ENCODE measurements at regions not wholly inside any gene's neighbourhood (a gene's known extent, or its start where the extent isn't known, plus 50 kb on each side); places are given as distances from the start of the nearest gene placed in this dataset.

DNA sequence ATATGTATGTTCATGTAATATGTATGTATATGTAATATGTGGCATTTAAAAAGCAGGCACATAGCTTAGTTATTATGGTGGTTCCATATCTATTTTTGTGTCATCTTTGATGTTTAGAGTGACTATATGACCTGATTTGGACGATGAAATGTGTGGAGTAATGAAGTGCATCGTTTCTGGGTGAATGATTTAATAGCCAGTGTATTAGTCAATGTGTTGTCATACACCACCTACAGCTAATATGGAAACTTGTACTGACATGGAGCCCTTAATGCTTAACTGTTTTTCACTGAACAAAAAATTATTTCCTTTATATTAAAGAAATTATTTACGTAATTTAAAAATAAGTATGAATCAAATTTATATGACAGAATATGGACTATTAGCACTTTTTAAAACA is 292.3 kb upstream of the FSTL5 start:
- no peak for DNase-seq

DNA sequence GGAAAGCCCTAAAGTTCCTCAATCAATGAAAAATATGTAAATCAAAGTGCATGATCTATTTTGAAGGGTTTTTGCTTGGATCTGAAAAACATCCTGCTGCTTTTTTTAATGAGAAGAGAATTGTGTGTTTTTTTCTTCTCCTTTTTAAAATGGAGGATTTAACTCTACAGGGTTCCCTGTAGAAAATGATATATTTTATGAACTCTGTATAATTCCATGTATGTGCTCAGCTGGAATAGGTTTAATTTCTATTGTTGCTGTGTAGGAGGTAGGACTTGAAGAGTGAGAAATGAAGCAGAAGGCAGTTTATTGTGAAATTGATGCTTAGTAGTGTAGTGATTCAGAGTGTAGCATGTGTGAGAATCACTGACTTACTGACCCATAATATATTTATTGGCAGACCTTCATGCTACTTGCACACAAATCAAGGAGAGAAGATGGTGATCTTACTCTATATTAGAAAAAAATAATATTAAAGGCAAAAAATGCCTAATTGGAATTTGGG is 286.8 kb upstream of the FSTL5 start:
- DNase-seq = no peak

DNA sequence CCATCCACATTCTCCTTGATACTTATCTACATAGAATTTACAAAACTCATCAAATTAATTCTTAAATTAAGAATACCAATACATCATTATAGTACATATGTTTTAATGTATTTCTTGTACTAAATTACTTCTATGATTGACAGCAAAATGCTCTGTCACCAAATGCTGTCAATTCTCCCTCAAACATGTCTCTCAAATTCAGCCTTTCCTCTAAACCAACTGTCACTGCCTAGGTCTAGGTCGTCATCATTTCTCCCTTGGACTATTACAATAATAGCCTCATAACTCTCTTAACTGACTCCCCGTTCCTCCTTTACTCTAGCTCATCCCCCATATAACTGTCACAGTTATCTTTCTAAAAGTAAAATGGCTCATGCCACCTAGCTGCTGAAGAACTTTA is 279.7 kb upstream of the FSTL5 start:
- DNase-seq = no peak

DNA sequence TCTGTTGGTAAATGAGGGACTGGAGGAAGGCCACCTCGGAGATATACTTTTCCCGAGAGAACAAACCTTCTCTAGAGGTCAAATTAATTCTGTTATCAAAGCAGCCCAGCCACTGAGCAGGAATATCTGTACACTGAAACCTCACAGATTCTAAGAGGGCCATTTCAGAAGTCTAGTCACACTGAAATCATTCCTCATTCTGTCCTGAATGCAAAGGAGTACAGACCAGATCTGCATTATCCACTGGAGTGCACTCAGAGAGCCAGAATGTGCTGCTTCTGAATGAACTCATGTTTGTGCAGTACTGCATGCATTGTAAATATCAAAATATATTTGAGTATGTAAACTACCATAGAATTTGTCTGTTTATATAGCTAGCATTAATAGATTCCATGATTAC is 278.3 kb upstream of the FSTL5 start:
- no peak for DNase-seq

DNA sequence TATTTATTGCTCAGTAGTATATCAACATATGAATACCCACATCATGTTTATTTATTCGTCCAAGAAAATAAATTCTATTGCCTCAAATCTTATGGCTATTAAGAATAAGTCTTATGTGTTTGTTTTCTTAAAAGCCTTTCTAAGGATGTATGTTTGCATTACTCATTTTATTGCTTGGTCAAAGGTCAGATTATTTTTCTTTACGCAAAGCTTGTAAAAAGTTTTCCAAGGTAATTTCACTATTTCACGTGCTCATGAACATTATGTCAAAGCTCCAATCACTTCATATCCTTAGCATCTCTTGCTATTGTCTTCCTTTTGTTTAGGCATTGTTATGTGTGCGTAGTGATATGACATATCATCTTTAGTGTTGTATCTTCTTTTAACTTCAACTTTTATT is 258.5 kb upstream of the FSTL5 start:
- DNase-seq = no peak

DNA sequence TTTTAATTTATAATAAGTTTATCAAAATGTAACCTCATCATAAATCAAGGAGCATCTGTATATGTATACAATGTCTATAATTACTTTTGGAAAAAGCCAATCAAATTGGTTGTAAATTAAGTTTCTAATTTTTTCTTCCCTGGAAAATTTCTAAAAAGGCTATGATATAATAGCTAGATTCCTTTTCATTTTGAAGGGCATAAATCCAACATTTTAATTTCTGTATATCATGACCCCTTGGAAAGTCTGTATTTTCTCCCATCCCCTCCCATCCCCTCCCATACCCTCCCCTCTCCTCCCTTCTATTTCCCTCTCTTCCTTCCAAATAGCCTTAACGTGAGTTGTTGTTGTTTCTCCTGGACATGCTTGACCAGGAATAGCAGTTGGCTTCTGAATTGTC is 247.1 kb upstream of the FSTL5 start:
- DNase-seq = no peak

DNA sequence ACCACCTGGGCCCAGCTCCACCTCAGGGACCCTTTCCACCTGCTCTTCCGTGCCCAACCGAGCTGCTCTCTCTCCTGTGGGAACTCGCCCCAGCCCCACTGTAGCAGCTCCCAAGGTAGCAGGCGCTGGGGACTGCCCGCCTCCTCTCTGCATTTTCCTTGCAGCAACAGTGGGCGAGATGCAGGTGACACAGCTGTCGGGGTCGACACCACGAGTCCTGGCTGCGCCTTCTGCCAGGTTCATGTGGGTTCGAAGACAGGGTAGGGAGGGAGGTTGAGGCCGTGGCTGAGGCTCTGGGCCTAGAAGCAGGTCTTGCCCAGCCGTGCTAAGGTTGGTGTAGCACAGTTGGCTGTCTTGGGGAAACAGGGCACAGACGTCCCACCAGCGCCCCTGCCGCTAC is 245.2 kb upstream of the FSTL5 start:
- no peak for DNase-seq

DNA sequence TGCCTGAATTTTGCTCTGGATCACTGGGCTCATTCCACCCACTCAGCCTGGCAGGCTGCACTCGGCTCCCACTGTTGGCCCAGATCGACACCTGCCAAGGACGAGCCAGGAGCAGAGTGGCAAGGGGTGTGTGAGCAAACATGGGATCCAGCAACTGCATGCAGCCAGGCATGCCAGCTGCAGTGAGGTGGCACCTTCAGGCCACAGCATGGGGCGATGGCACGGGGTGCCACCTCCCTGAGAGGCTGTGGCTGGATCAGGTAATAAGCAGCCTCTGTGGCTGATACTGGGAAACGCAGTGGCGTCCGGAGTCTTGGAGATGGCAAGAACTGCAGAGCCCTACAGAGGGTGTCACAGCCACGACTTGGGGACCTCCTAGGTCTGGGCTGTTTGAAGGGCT is 244.5 kb upstream of the FSTL5 start:
- no peak for DNase-seq

DNA sequence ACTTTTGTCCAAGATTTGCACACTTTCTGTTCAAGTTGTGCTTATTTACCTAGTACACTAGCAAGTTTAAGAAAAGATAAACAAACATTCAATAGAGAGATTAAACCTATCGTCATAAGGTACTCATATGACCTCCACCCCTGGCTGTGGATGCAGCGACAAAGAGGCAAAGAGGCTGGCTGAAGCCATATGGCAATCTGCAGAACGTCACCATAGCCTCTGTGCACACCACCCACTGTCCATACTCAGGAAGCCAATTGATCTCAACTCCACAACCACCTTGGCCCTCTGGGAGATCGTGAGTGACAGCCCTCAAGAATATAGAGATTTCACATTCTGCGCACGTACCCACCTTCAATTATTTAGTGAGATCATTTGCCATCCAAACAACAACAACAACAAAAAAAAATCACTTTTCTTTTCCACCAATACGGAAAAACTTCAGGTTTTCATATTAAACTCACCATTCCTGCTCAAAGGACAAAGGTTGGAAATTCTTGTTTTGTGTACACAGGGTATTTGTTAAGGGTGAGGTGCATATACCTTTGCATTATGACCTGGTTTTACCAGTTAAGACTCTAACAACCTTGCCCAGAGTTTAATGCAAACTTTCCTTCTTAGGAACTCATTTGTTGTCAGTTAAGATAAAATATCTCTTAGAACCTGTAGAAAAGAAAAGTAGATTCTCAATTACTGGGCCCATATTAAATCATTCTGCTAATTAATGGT is 243.0 kb upstream of the FSTL5 start:
- DNase-seq = peak; percentile 31

DNA sequence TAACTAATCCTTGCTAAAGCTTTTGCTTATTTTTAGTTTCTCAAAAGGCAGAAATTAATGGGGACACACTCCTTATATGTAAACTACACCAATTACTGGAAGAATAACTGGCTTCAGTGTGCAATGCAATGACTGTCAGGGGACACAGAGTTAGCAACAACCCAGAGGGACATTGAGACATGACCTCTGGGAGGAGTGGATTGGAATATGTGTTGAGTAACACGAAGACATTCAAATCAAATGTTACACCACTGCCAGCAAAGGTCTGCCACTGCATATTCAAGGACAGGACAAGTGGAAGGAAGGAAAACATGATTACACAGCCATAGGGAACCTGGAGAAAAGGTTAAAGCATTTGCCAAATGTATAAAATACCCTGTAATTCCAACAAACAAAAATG is 240.1 kb upstream of the FSTL5 start:
- no peak for DNase-seq

DNA sequence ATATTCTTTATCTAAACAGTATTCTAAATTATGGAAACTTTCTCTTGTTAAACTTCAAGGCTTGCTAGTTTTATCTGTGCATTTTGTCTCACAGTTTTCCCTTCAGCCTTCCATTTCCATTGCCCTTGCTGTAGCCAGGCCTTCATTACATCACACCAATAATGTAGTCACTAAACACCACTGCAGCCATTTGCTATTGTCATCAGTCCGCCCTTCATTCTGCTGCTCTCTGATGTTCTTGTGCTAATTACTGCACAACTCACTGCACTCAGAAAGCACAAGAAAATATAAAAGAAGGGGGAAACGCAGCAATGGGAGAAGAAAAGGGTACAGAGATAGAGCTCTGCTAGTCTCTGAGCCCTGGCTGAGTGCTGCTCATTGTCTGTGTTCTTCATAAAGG is 239.6 kb upstream of the FSTL5 start:
- DNase-seq = no peak

DNA sequence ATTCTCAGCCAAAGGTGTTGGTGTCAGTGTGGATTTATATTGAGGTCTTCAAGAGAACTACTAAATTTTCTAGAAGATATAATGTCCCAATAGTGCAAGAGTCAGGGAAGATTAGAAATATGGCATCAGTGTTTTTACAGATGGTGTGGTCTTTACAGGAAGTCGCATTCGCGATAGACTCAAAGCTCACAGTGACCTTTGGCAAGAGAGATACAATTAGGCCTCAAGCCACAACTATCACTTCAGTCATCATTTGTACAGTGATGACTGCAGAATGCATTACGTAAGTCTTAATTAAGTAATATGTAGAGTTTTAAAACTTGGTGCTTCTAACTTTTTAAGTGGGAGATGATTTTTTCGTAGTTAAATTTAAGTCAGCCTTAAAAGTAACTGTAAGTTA is 237.2 kb upstream of the FSTL5 start:
- no peak for DNase-seq

DNA sequence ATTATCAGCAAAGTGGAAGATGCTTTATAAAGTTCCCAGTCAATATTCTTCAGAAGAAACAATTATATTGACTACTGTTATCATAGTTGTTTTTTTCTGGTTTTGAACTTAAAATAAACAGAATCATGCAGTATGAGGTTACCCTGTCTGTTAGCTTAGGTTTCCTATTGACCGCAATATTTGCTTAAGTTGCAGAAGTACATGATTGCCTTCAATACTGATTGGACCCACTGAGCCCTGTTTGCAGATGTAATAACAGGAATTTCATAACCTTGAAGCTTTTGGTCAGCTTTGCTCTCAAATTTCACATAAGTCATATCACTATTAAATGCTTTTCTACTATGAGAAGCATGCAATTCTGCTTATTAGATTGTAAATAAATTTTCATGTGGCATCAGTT is 229.1 kb upstream of the FSTL5 start:
- DNase-seq = no peak

DNA sequence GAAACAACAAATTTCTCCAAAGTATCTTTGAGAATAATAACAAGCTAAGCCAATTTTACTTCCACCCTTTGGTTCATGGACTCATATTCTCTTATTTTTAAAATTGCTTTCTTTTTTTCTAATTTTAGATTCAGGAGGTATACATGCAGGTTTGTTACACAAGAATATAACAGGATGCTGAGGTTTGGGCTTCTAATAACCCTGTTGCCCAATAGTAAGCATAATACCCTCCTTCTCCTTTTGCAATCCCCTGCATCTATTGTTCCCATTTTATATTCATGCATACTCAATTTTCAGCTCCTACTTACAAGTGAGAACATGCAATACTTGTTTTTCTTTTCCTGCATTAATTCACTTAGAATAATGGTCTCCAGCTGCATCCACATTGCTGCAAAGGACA is 202.3 kb upstream of the FSTL5 start:
- DNase-seq = no peak

DNA sequence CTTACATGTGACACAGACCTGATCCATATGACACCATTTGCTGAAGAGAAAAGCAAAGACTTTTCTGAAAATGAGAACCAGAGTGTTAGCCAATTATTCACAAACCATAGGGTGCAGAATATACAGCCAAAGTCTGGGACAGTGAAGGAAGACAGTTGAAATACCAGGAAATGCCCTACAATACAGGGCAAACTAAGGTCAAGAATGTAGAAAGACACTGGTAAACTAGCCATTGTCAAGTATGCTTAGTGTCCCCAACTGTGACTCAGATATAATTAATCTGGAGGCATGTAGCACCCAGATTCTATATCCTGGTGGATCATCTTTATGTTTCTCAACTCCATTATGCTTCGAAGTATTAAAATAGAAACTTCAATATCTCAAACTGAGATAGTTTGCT is 200.9 kb upstream of the FSTL5 start:
- no peak for DNase-seq

DNA sequence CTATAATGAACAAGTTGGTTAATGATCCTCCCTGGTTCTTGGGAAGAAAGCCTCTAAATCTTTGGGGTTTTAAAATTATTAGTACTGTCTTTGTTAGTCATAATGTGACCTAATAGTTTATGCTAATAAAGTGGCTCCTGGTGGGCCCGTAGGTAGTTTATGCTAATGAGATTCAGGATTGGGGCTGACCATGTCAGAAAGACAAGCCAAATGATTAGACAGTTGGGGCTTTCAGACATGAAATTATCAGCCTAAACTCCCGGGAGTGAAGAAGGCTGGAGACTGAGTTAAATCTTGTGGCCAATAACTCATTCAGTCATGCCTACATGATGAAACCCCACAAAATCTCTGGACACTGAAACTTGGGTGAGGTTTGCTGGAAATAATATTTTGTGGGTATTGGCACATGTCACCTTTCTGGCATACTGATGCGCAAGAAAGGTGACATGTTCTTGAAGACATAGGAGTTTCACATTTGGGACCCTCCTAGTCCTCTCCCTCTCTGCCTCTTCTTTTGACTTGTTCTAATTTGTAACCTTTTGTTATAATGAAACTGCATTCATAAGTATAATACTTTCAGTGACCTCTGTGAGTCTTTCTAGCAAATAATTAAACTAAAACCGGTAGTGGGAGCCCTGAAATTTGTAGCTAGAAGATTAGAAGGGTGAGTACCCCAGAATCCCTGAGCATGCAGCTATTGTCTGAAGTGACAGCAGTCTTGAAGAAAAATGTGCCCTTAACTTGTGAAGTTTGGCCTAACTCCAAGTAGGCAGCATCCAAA is 196.8 kb upstream of the FSTL5 start:
- no peak for DNase-seq

DNA sequence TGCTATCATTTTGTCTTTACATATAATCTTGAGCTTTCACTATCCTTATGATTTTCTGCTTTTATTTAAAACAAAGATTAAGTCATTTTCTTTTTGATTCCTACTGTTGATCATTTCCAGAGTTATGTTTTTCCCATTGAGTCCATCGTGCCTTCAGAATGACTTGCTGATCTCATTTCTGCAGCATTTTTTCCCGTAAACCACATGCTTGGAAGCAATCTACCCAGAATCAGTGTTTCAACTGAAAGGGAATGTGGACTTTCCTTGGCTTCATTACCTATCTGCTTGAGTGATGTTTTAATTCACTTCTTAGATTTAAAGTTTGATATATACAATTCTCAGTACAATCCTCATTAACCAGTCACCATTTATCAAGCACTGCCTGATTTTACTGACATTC is 192.4 kb upstream of the FSTL5 start:
- no peak for DNase-seq

DNA sequence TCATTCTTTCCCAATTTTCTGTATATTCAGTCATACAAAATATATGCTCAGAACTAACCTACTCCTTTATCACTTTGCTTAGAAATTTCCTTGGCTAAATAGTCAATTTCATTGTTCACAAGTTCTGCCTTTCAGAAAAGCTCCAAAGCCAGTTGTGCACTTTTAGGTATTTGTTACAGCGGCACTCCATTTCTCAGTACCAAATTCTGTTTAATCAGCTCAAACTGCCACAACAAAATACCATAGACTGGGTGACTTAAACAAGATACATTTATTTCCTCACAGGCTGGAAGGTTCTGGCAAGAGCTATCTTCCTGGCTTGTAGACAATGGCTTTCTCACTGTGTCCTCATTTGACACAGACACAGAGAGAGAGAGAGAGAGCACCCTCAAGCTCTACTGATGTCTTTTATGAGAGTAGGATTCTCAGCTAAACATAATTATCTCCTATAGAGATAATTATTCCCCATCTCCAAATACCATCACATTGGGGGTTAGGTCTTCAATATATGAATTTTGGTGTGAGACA is 188.8 kb upstream of the FSTL5 start:
- no peak for DNase-seq

DNA sequence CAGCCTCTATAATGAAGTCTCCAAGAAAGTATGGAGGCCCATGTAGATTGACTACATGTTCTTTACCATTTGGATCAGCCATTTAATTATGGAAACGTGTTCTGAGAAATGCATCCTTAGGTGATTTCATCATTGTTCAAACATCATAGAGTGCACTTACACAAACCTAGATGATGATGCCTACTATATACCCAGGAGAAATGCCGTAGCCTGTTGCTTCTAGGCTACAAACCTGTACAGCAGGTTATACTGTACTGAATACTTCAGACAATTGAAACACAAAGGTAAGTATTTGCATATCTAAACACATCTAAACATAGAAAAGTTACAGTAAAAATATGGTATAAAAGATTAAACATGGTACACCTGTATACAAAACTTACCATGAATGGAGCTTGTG is 186.5 kb upstream of the FSTL5 start:
- DNase-seq = no peak

DNA sequence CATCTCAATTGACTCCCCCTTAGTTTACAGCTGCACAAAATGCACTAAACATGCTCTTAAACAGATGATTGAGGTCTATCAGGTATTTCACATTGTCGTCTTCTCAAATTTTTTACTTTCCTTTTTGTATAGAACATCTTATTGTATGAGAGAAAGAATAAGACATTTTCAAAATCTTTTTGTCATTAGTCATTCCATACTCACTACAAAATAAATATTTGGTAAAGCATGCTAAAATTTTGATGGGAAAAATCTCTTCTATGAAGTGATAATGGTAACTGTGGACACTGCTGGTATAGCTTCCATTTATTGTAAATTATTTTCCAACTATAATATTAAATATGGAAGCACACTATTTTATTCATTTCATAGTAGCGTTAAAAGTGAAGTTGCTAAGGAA is 185.6 kb upstream of the FSTL5 start:
- DNase-seq = no peak

DNA sequence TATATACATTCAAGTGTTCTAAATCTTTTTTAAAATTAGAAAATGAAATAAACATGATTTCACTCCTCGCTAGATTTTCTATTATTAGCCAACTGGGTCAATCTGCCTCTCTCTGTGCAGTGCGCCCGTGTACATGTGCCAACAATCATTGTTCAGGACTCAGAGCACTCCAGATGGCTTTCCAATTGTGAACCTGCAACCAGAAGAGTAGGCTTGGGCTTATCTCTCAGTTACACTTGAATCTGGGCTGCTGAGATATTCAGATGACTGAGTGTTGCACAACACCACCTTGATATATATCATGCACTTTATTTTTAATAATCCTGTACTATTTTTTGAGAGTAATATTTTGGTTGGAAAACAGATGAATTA is 184.0 kb upstream of the FSTL5 start:
- DNase-seq = peak; percentile 32

DNA sequence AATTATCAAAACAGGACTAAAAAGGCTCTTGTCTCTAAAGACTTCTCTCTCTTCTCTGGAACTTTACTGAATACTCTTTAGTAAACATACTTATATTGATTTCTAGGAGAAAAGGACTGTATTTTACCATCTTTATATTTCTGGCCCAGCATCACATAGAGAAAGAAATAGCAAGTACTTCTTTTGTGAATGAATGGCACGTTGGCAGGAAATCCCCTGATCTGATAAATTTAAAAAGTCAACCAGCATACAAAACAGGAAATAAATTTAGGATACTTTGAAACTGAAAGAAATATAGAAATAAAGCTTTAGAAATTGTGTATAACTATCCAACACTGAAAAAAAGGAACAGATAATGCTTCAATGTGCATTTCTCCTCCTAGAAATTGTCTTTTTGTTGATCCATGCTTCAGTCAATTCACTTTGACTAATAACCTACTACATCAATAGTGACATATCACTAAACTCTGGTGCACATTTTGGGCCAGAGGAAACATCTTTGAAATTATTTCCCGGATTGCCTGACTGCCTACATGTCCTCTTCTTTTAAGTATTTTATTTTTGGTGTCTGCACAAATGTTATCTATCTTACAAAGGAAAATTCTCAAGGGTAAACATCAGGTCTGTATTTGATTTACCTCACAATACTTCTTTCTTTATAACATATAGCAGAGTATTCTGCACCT is 183.5 kb upstream of the FSTL5 start:
- no peak for DNase-seq

DNA sequence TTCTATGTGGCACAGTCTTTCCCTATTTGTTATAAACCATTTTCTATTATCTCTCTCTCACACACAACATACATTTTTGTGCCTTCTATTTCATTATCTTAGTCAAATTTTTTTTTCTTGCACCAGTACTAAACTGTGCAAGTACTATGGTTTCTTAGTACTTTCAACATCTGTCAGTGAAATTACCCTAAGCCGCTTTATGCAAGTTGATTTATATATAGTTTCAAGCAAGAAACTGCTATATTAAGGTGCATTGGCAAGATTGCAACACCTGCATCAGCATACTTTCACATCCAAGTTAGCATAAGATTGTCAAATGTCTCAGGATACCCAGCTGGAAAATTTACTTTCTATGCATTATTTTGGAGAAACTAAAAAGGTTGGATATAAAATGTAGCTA is 180.2 kb upstream of the FSTL5 start:
- no peak for DNase-seq

DNA sequence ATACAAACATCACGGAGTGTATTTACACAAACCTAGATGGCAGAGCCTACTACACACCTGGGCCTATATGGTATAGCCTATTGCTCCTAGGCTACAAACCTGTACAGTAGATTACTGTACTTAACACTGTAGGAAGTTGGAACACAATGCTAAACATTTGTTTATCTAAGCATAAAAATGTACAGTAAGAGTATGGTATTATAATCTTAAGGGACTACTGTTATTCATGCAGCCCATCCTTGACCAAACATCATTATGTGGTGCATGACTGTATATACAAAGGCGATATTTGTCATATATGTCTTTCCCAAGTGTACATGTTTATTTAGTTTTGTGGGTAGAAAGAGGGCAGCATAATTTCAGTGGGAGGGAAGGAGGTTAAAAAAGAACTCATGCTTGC is 177.7 kb upstream of the FSTL5 start:
- no peak for DNase-seq
